ENCODE measurements at regions not wholly inside any gene's neighbourhood (a gene's known extent, or its start where the extent isn't known, plus 50 kb on each side); places are given as distances from the start of the nearest gene placed in this dataset.
A peak's percentile ranks its signal among the peaks of the same experiment; 100 is the strongest.

- H2AK5ac ChIP-seq (ENCODE audit: low read length): no peak overlapping the region
- no peak overlapping the region for H3K14ac ChIP-seq (ENCODE audit: low read length)
- no peak overlapping the region for H4K8ac ChIP-seq (ENCODE audit: low read depth, low read length)
- H2BK5ac ChIP-seq (ENCODE audit: low read depth, low read length, poor library complexity): no peak overlapping the region
- no peak overlapping the region for H2AFZ ChIP-seq (ENCODE audit: insufficient read depth, low read length, poor library complexity)
- H3K9ac ChIP-seq (ENCODE audit: low read length): no peak overlapping the region
- no peak overlapping the region for H3K18ac ChIP-seq (ENCODE audit: low read length)
- H3K4me3 ChIP-seq (ENCODE audit: low read depth, low read length): no peak overlapping the region
- no CpG with 5 or more reads among the region's 4 CpGs for WGBS (ENCODE audit: extremely low coverage, insufficient coverage, insufficient read length)
- H3K23ac ChIP-seq (ENCODE audit: low read length): no peak overlapping the region
- no peak overlapping the region for H3K4ac ChIP-seq (ENCODE audit: low read depth, low read length)
- no peaks in the 10 kb centered on the region for H3K79me2 ChIP-seq (ENCODE audit: control insufficient read depth, insufficient read depth, low read length, poor library complexity)
- no peak overlapping the region for H3K4me2 ChIP-seq (ENCODE audit: low read length)
- no peak overlapping the region for H2BK12ac ChIP-seq (ENCODE audit: low read length)
- H3K79me1 ChIP-seq (ENCODE audit: low read length): no peaks in the 10 kb centered on the region
- no peak overlapping the region for H2BK120ac ChIP-seq (ENCODE audit: insufficient read depth, low read length, poor library complexity)
- no peak overlapping the region for H4K12ac ChIP-seq (ENCODE audit: low read depth, low read length)
- peaks cover 0 to 2% of the 10 kb centered on the region in 2 experiments for H3K4me1 ChIP-seq (ENCODE audit: control insufficient read depth in 1 of 2, insufficient read depth in 2 of 2, low read length in 2 of 2)
- H4K91ac ChIP-seq (ENCODE audit: low read depth, low read length): no peak overlapping the region
- no peaks in the 10 kb centered on the region for H3K27me3 ChIP-seq (ENCODE audit: insufficient read depth, low read length)
- no peaks in the 10 kb centered on the region for H3K36me3 ChIP-seq (ENCODE audit: control insufficient read depth in 1 of 2, insufficient read depth in 2 of 2, low read length in 2 of 2)
- H3K27ac ChIP-seq (ENCODE audit: low read depth, low read length): no peak overlapping the region
- DNase-seq: no peak
- peaks cover 4% of the 10 kb centered on the region for H3K9me3 ChIP-seq (ENCODE audit: insufficient read depth, low read depth, low read length)
These were observed 453.5 kb upstream of the SULF2 start for GRCh38 chr20:48238781-48239180.

- Histone ChIP-seq H3K4ac (ENCODE audit: low read depth, low read length) (no peak overlapping the region), H2BK120ac (ENCODE audit: insufficient read depth, low read length, poor library complexity) (no peak overlapping the region), H3K14ac (ENCODE audit: low read length) (no peak overlapping the region), H3K4me3 (ENCODE audit: low read depth, low read length) (no peak overlapping the region), H3K18ac (ENCODE audit: low read length) (no peak overlapping the region), H4K91ac (ENCODE audit: low read depth, low read length) (no peak overlapping the region), H2AFZ (ENCODE audit: insufficient read depth, low read length, poor library complexity) (no peak overlapping the region), H3K79me1 (ENCODE audit: low read length) (no peaks in the 10 kb centered on the region), H2BK12ac (ENCODE audit: low read length) (no peak overlapping the region), H3K23ac (ENCODE audit: low read length) (no peak overlapping the region), H3K4me1 (ENCODE audit: control insufficient read depth in 1 of 2, insufficient read depth in 2 of 2, low read length in 2 of 2) (peaks cover 0 to 2% of the 10 kb centered on the region in 2 experiments), H3K4me2 (ENCODE audit: low read length) (no peak overlapping the region), H3K9ac (ENCODE audit: low read length) (no peak overlapping the region), H2AK5ac (ENCODE audit: low read length) (no peak overlapping the region), H3K79me2 (ENCODE audit: control insufficient read depth, insufficient read depth, low read length, poor library complexity) (no peaks in the 10 kb centered on the region), H3K27ac (ENCODE audit: low read depth, low read length) (no peak overlapping the region), H4K12ac (ENCODE audit: low read depth, low read length) (no peak overlapping the region), H3K36me3 (ENCODE audit: control insufficient read depth in 1 of 2, insufficient read depth in 2 of 2, low read length in 2 of 2) (no peaks in the 10 kb centered on the region), H4K8ac (ENCODE audit: low read depth, low read length) (no peak overlapping the region), H2BK5ac (ENCODE audit: low read depth, low read length, poor library complexity) (no peak overlapping the region), H3K27me3 (ENCODE audit: insufficient read depth, low read length) (no peaks in the 10 kb centered on the region), H3K9me3 (ENCODE audit: insufficient read depth, low read depth, low read length) (peaks cover 4% of the 10 kb centered on the region)
- WGBS (ENCODE audit: extremely low coverage, insufficient coverage, insufficient read length): no CpG with 5 or more reads among the region's 4 CpGs
- DNase-seq: no peak
These were observed 453.0 kb upstream of the SULF2 start for GRCh38 chr20:48238326-48238725.

DNA sequence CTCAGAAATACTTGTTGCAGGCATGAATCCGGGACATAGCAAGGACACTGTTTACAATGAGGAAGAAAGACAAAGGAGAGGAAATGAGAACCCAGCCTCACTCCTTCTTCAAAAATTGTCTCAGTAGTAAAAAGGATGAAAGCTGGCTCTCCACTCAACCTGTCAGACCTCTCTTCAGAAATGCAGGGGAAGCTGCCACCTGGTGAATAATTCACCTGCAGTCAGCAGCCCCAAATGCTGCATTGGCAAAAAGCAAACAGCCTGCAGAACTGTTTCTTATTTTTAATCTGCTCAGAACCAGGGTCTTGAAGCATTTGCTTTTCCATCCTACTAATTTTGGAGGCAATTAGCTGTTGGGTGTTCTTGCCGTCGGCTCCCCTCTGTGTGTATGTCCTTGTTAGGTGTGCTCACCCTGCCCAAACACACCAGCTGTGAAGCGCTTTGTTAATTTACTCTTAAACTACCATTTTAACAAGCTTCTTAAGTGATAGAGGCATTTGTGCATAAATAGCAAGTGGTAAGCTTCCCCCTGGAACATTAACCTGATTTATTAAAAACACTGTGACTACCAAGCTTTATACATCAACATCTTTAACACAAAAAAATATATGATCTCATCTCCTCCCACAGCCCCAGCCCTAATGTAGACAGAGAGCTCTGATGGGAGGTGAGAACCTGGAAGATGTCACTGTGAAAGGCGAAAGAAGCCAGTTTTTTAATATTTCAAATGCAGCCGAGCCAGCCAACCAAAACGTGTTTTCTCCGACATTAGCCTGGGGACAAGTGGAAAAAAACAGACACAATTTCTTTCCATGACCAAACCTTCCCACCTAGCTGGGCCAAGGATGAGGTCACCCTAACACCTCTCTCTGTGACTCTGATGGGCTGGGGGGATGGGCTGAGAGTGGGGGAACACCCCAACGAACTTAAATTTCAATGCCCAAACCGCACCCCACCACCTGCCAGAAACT is 451.0 kb upstream of the SULF2 start:
- Histone ChIP-seq H3K9ac (ENCODE audit: low read length) (no peak overlapping the region), H3K4me2 (ENCODE audit: low read length) (no peak overlapping the region), H2BK5ac (ENCODE audit: low read depth, low read length, poor library complexity) (no peak overlapping the region), H3K27ac (ENCODE audit: low read depth, low read length) (no peak overlapping the region), H3K79me2 (ENCODE audit: control insufficient read depth, insufficient read depth, low read length, poor library complexity) (no peaks in the 10 kb centered on the region), H2BK12ac (ENCODE audit: low read length) (no peak overlapping the region), H3K4ac (ENCODE audit: low read depth, low read length) (no peak overlapping the region), H3K18ac (ENCODE audit: low read length) (no peak overlapping the region), H3K9me3 (ENCODE audit: insufficient read depth, low read depth, low read length) (peaks cover 5% of the 10 kb centered on the region), H3K4me3 (ENCODE audit: low read depth, low read length) (no peak overlapping the region), H2AFZ (ENCODE audit: insufficient read depth, low read length, poor library complexity) (no peak overlapping the region), H3K36me3 (ENCODE audit: control insufficient read depth in 1 of 2, insufficient read depth in 2 of 2, low read length in 2 of 2) (no peaks in the 10 kb centered on the region), H3K14ac (ENCODE audit: low read length) (no peak overlapping the region), H2AK5ac (ENCODE audit: low read length) (no peak overlapping the region), H2BK120ac (ENCODE audit: insufficient read depth, low read length, poor library complexity) (no peak overlapping the region), H4K12ac (ENCODE audit: low read depth, low read length) (no peak overlapping the region), H3K23ac (ENCODE audit: low read length) (no peak overlapping the region), H3K4me1 (ENCODE audit: control insufficient read depth in 1 of 2, insufficient read depth in 2 of 2, low read length in 2 of 2) (peaks cover 0 to 2% of the 10 kb centered on the region in 2 experiments), H3K27me3 (ENCODE audit: insufficient read depth, low read length) (no peaks in the 10 kb centered on the region), H4K8ac (ENCODE audit: low read depth, low read length) (no peak overlapping the region), H3K79me1 (ENCODE audit: low read length) (no peaks in the 10 kb centered on the region), H4K91ac (ENCODE audit: low read depth, low read length) (no peak overlapping the region)
- WGBS (ENCODE audit: extremely low coverage, insufficient coverage, insufficient read length): no CpG with 5 or more reads among the region's 10 CpGs
- no peak for DNase-seq

GRCh38 chr20:48234951-48235350 is 449.7 kb upstream of the SULF2 start:
- H2AFZ ChIP-seq (ENCODE audit: insufficient read depth, low read length, poor library complexity): no peak overlapping the region
- no peak overlapping the region for H3K14ac ChIP-seq (ENCODE audit: low read length)
- H4K12ac ChIP-seq (ENCODE audit: low read depth, low read length): no peak overlapping the region
- H3K27me3 ChIP-seq (ENCODE audit: insufficient read depth, low read length): no peaks in the 10 kb centered on the region
- no peak overlapping the region for H3K23ac ChIP-seq (ENCODE audit: low read length)
- H3K9me3 ChIP-seq (ENCODE audit: insufficient read depth, low read depth, low read length): peaks cover 11% of the 10 kb centered on the region
- H3K4me3 ChIP-seq (ENCODE audit: low read depth, low read length): no peak overlapping the region
- no peak overlapping the region for H3K4me2 ChIP-seq (ENCODE audit: low read length)
- H4K8ac ChIP-seq (ENCODE audit: low read depth, low read length): no peak overlapping the region
- no peak overlapping the region for H2AK5ac ChIP-seq (ENCODE audit: low read length)
- H2BK120ac ChIP-seq (ENCODE audit: insufficient read depth, low read length, poor library complexity): no peak overlapping the region
- peak in 1 of 2 donors; percentile 7 for DNase-seq
- H3K79me1 ChIP-seq (ENCODE audit: low read length): no peaks in the 10 kb centered on the region
- H4K91ac ChIP-seq (ENCODE audit: low read depth, low read length): no peak overlapping the region
- no peak overlapping the region for H2BK5ac ChIP-seq (ENCODE audit: low read depth, low read length, poor library complexity)
- H2BK12ac ChIP-seq (ENCODE audit: low read length): no peak overlapping the region
- H3K9ac ChIP-seq (ENCODE audit: low read length): no peak overlapping the region
- H3K4ac ChIP-seq (ENCODE audit: low read depth, low read length): no peak overlapping the region
- no peak overlapping the region for H3K18ac ChIP-seq (ENCODE audit: low read length)
- H3K27ac ChIP-seq (ENCODE audit: low read depth, low read length): no peak overlapping the region
- WGBS (ENCODE audit: extremely low coverage, insufficient coverage, insufficient read length): no CpG with 5 or more reads among the region's 6 CpGs
- H3K4me1 ChIP-seq (ENCODE audit: control insufficient read depth in 1 of 2, insufficient read depth in 2 of 2, low read length in 2 of 2): peaks cover 0 to 2% of the 10 kb centered on the region in 2 experiments
- H3K79me2 ChIP-seq (ENCODE audit: control insufficient read depth, insufficient read depth, low read length, poor library complexity): no peaks in the 10 kb centered on the region
- no peaks in the 10 kb centered on the region for H3K36me3 ChIP-seq (ENCODE audit: control insufficient read depth in 1 of 2, insufficient read depth in 2 of 2, low read length in 2 of 2)
